HCT116 (cell line): ENCODE measurements at regions not wholly inside any gene's neighbourhood (a gene's known extent, or its start where the extent isn't known, plus 50 kb on each side); places are given as distances from the start of the nearest gene placed in this dataset.

ENCODE experiments used
- ATAC-seq: fragments of 200-7000 bp; cut with Tn5 transposase; 2 replicates; pipeline ENCODE4 v1.9.1; 2020; ENCODE audit warnings: mild to moderate bottlenecking, moderate library complexity
- BruUV-seq: library from RNA; stranded (reverse); fragments of 400-500 nt; replicated peaks from 2 replicates; lab custom pipeline; 2021; lab: Mats Ljungman, UMichigan
- CTCF ChIA-PET: fragments of 300-600 bp; sonication (Branson Sonifier 250); formaldehyde crosslinking; loops from one replicate; lab custom pipeline; 2021; ENCODE audit warnings: antibody characterized with exemption; lab: Charles Lee
- POLR2A ChIA-PET: fragments of 300-600, 350-600 bp; sonication (Branson Sonifier 250); formaldehyde crosslinking; loops from one replicate; lab custom pipeline; 2021; ENCODE audit warnings: antibody characterized with exemption; lab: Charles Lee
- RAD21 ChIA-PET, 2 experiments: fragments of 300-600 bp; sonication (Branson Sonifier 250); formaldehyde crosslinking; loops; one replicate each; lab custom pipeline; 2023; ENCODE audit warnings: low total read pairs in 2 of 2; ENCODE audit not compliant: uncharacterized antibody in 2 of 2, unreplicated experiment in 2 of 2, low non-redundant PET in 1 of 2; lab: Charles Lee
- DNase-seq: peaks from one replicate; pipeline ENCODE4 v3.0.0-alpha.2; 2010; ENCODE audit warnings: low read depth, low spot score
- H2AFZ ChIP-seq: fragments of 200-600 bp; shearing (Covaris generic), sonication (generic); 2 replicates; pipeline ENCODE4 v1.6.1; 2017; ENCODE audit warnings: low read depth, mixed run types, mixed read lengths, antibody characterized with exemption, low read length; ENCODE audit not compliant: poor library complexity, severe bottlenecking
- H3K27ac ChIP-seq: 2 replicates; pipeline ENCODE4 v1.5.1; 2012; ENCODE audit warnings: low read depth, low read length
- H3K27me3 ChIP-seq: fragments of 200-600 bp; sonication (generic); 2 replicates; pipeline ENCODE4 v1.6.1; 2016; ENCODE audit warnings: mixed run types, low read length, mixed read lengths; ENCODE audit not compliant: insufficient read depth
- H3K36me3 ChIP-seq, 2 experiments: fragments of 200-500 bp in 1 of 2; fragments of 200-600 bp in 1 of 2; sonication (Bioruptor generic) in 1 of 2; sonication (generic) in 1 of 2; 2 replicates each; pipeline versions ENCODE4 v1.5.1 to v1.6.1; 2014 to 2016; ENCODE audit warnings: low read length in 2 of 2, inconsistent platforms in 1 of 2, mixed read lengths in 1 of 2, mixed run types in 1 of 2; ENCODE audit not compliant: insufficient read depth in 2 of 2, control insufficient read depth in 1 of 2
- H3K4me1 ChIP-seq, 2 experiments: fragments of 200-600 bp in 1 of 2; sonication (generic) in 1 of 2; 2 replicates each; pipeline versions ENCODE4 v1.5.1 to v1.6.1; 2012 to 2017; ENCODE audit warnings: low read length in 2 of 2, inconsistent platforms in 1 of 2, mild to moderate bottlenecking in 1 of 2, mixed read lengths in 1 of 2, mixed run types in 1 of 2, moderate library complexity in 1 of 2; ENCODE audit not compliant: insufficient read depth in 2 of 2, control insufficient read depth in 1 of 2
- H3K4me2 ChIP-seq: fragments of 200-600 bp; sonication (generic); 2 replicates; pipeline ENCODE4 v1.6.1; 2017; ENCODE audit warnings: mixed run types, low read length, mixed read lengths
- H3K4me3 ChIP-seq, 2 experiments: fragments of 200-600 bp in 1 of 2; sonication (generic) in 1 of 2; replicated peaks in 1 of 2; 2 replicates each; pipeline ENCODE4 v1.5.1; 2011 to 2016; ENCODE audit warnings: low read length in 2 of 2, control low read depth in 1 of 2, low read depth in 1 of 2, mild to moderate bottlenecking in 1 of 2, mixed read lengths in 1 of 2, mixed run types in 1 of 2
- H3K79me2 ChIP-seq: fragments of 200-600 bp; sonication (generic); 2 replicates; pipeline ENCODE4 v1.6.1; 2017; ENCODE audit warnings: mild to moderate bottlenecking, mixed run types, low read length, moderate library complexity, mixed read lengths; ENCODE audit not compliant: insufficient read depth
- H3K9ac ChIP-seq: fragments of 200-600 bp; sonication (generic); 2 replicates; pipeline ENCODE4 v1.6.1; 2016; ENCODE audit warnings: low read length, mixed read lengths
- H3K9me2 ChIP-seq: fragments of 200-600 bp; sonication (generic), shearing (Covaris generic); 2 replicates; pipeline ENCODE4 v1.6.1; 2017; ENCODE audit warnings: mixed run types, mild to moderate bottlenecking, moderate library complexity; ENCODE audit not compliant: insufficient read depth
- H3K9me3 ChIP-seq, 2 experiments: fragments of 200-500 bp in 1 of 2; fragments of 200-600 bp in 1 of 2; sonication (Bioruptor generic) in 1 of 2; sonication (generic) in 1 of 2; 2 replicates each; pipeline ENCODE4 v1.6.1; 2014 to 2017; ENCODE audit warnings: low read length in 2 of 2, mixed read lengths in 2 of 2, inconsistent platforms in 1 of 2, low read depth in 1 of 2, mild to moderate bottlenecking in 1 of 2, mixed run types in 1 of 2, moderate library complexity in 1 of 2; ENCODE audit not compliant: control insufficient read depth in 1 of 2, insufficient read depth in 1 of 2
- H4K20me1 ChIP-seq: fragments of 200-600 bp; sonication (generic), shearing (Covaris generic); 2 replicates; pipeline ENCODE4 v1.6.1; 2017; ENCODE audit warnings: mixed run types, mild to moderate bottlenecking, moderate library complexity; ENCODE audit not compliant: insufficient read depth
- CBX3 ChIP-seq: IDR thresholded peaks from 2 replicates; pipeline ENCODE4 v1.6.1; 2012; ENCODE audit warnings: low read depth
- EZH2 ChIP-seq: fragments of 200-600 bp; sonication (generic); IDR thresholded peaks from 2 replicates; pipeline ENCODE4 v1.6.1; 2017; ENCODE audit warnings: antibody characterized with exemption, mixed run types
- EZH2phosphoT487 ChIP-seq: fragments of 200-600 bp; IDR thresholded peaks from 2 replicates; pipeline ENCODE4 v1.6.1; 2018; ENCODE audit warnings: antibody characterized with exemption, borderline replicate concordance
- FOSL1 ChIP-seq: IDR thresholded peaks from 2 replicates; pipeline ENCODE4 v1.6.1; 2012; ENCODE audit warnings: low read depth
- JUND ChIP-seq: IDR thresholded peaks from 2 replicates; pipeline ENCODE4 v1.6.1; 2012
- POLR2A ChIP-seq: IDR thresholded peaks from 2 replicates; pipeline ENCODE4 v1.7.0; 2011; ENCODE audit warnings: borderline replicate concordance; ENCODE audit not compliant: insufficient read depth, insufficient read length; ENCODE audit errors: extremely low read depth
- POLR2AphosphoS5 ChIP-seq: IDR thresholded peaks from 2 replicates; pipeline ENCODE4 v1.6.1; 2011; ENCODE audit warnings: mild to moderate bottlenecking, low read depth, low read length, moderate library complexity
- SIN3A ChIP-seq: IDR thresholded peaks from 2 replicates; pipeline ENCODE4 v1.6.1; 2012; ENCODE audit warnings: low read depth
- SP1 ChIP-seq: IDR thresholded peaks from 2 replicates; pipeline ENCODE4 v1.6.1; 2012; ENCODE audit warnings: low read depth
- SRF ChIP-seq: IDR thresholded peaks from 2 replicates; pipeline ENCODE4 v1.6.1; 2012; ENCODE audit warnings: low read depth
- TCF7L2 ChIP-seq: IDR thresholded peaks from 2 replicates; pipeline ENCODE4 v1.7.0; 2011; ENCODE audit warnings: borderline replicate concordance, inconsistent platforms; ENCODE audit not compliant: insufficient read depth, insufficient read length; ENCODE audit errors: extremely low read depth
- intact Hi-C: fragments of 100-400 bp; cut with micrococcal nuclease; formaldehyde crosslinking; loops from 2 replicates; pipeline ENCODE4 v1.10.0; 2022

GRCh38 chr3:197376735-197377555 is 78.5 kb upstream of the DLG1 start:
- CTCF ChIA-PET = no interaction called here
- TF ChIP-seq EZH2phosphoT487 (no peak), SRF (no peak), CBX3 (no peak), TCF7L2 (no peak), POLR2A (no peak), JUND (no peak), SP1 (no peak)
- Histone ChIP-seq H3K4me2 (no peak overlapping the region), H3K36me3 (no peaks in the 10 kb centered on the region), H3K9me3 (no peaks in the 10 kb centered on the region), H2AFZ (no peak overlapping the region), H3K27ac (no peak overlapping the region), H3K9me2 (no peaks in the 10 kb centered on the region), H3K4me1 (peaks cover 7 to 10% of the 10 kb centered on the region in 2 experiments), H3K4me3 (no peak overlapping the region), H4K20me1 (no peaks in the 10 kb centered on the region), H3K27me3 (no peaks in the 10 kb centered on the region), H3K9ac (no peak overlapping the region), H3K79me2 (no peaks in the 10 kb centered on the region)
- BruUV-seq = no TSS peak
- DNase-seq (no peak), ATAC-seq (no peak)
- RAD21 ChIA-PET = no interaction called here
- POLR2A ChIA-PET = no interaction called here
- intact Hi-C loops = no loop called here

GRCh38 chr3:197376020-197376419 is 77.6 kb upstream of the DLG1 start:
- DNase-seq (no peak), ATAC-seq (no peak)
- H4K20me1 ChIP-seq = no peaks in the 10 kb centered on the region
- RAD21 ChIA-PET = no interaction called here
- H3K79me2 ChIP-seq = no peaks in the 10 kb centered on the region
- no peaks in the 10 kb centered on the region for H3K9me3 ChIP-seq
- no TSS peak for BruUV-seq
- TF ChIP-seq EZH2 = no peak
- no peak for TF ChIP-seq SIN3A
- no peak for TF ChIP-seq FOSL1
- TF ChIP-seq POLR2A = no peak
- TF ChIP-seq POLR2AphosphoS5 = no peak
- TF ChIP-seq SP1 = no peak
- TF ChIP-seq CBX3 = no peak
- intact Hi-C loops = no loop called here
- POLR2A ChIA-PET = no interaction called here
- no peak overlapping the region for H3K4me3 ChIP-seq
- H3K27me3 ChIP-seq = no peaks in the 10 kb centered on the region
- no peak overlapping the region for H3K4me2 ChIP-seq
- H3K9me2 ChIP-seq = no peaks in the 10 kb centered on the region
- CTCF ChIA-PET = no interaction called here
- H3K9ac ChIP-seq = no peak overlapping the region
- H3K4me1 ChIP-seq = peaks cover 11 to 16% of the 10 kb centered on the region in 2 experiments
- H2AFZ ChIP-seq = no peak overlapping the region
- H3K36me3 ChIP-seq = no peaks in the 10 kb centered on the region
- no peak overlapping the region for H3K27ac ChIP-seq
